CD8-positive, alpha-beta memory T cell (primary cell): ENCODE measurements at regions not wholly inside any gene's neighbourhood (a gene's known extent, or its start where the extent isn't known, plus 50 kb on each side); places are given as distances from the start of the nearest gene placed in this dataset.
"Not testable (repeated sequence)": the region's sequence is repeated elsewhere in the genome, so short reads cannot be mapped to it uniquely, and the experiment has no call there.

Experiments used
- CTCF ChIA-PET: fragments of 350-600 bp; sonication (Branson Sonifier 250); formaldehyde crosslinking; loops from one replicate; lab custom pipeline; 2021; ENCODE audit warnings: antibody characterized with exemption; lab: Charles Lee
- POLR2A ChIA-PET: fragments of 350-600 bp; sonication (Branson Sonifier 250); formaldehyde crosslinking; loops from one replicate; lab custom pipeline; 2021; ENCODE audit warnings: antibody characterized with exemption; lab: Charles Lee
- DNase-seq, 5 donors: peaks; one replicate each; pipeline versions ENCODE4 v3.0.0 to v3.0.0-alpha.2; 2020 to 2022; ENCODE audit warnings: mixed read lengths in 1 of 5
- H3K27ac ChIP-seq: one replicate; pipeline ENCODE4 v1.7.0; 2013; ENCODE audit warnings: low read depth, mild to moderate bottlenecking, low read length, moderate library complexity
- H3K27me3 ChIP-seq: 2 replicates; pipeline ENCODE4 v1.7.0; 2013; ENCODE audit warnings: low read length, mild to moderate bottlenecking; ENCODE audit not compliant: insufficient read depth, poor library complexity, severe bottlenecking
- H3K36me3 ChIP-seq: 2 replicates; pipeline ENCODE4 v1.7.0; 2013; ENCODE audit warnings: mild to moderate bottlenecking, low read length, moderate library complexity; ENCODE audit not compliant: insufficient read depth
- H3K4me1 ChIP-seq: 2 replicates; pipeline ENCODE4 v1.7.0; 2013; ENCODE audit warnings: mild to moderate bottlenecking, low read length, moderate library complexity; ENCODE audit not compliant: insufficient read depth
- H3K4me3 ChIP-seq: 2 replicates; pipeline ENCODE4 v1.7.0; 2013; ENCODE audit warnings: mild to moderate bottlenecking, low read length
- H3K9me3 ChIP-seq: 2 replicates; pipeline ENCODE4 v1.7.0; 2013; ENCODE audit warnings: mild to moderate bottlenecking, low read length
- H3K27ac Mint-ChIP-seq, 8 donors: one replicate each; pipeline ENCODE4 v1.8.0; 2020 to 2021; ENCODE audit warnings: mixed read lengths in 8 of 8, mild to moderate bottlenecking in 6 of 8, inconsistent platforms in 3 of 8, moderate library complexity in 3 of 8
- H3K27me3 Mint-ChIP-seq, 2 donors: one replicate each; pipeline ENCODE4 v1.8.0; 2020 to 2021; ENCODE audit warnings: mixed read lengths in 2 of 2, mild to moderate bottlenecking in 1 of 2, moderate library complexity in 1 of 2
- H3K36me3 Mint-ChIP-seq, 3 donors: one replicate each; pipeline ENCODE4 v1.8.0; 2020 to 2021; ENCODE audit warnings: mixed read lengths in 3 of 3, inconsistent platforms in 1 of 3, mild to moderate bottlenecking in 1 of 3
- H3K4me1 Mint-ChIP-seq, 3 donors: one replicate each; pipeline ENCODE4 v1.8.0; 2020 to 2021; ENCODE audit warnings: mixed read lengths in 3 of 3, inconsistent platforms in 1 of 3, mild to moderate bottlenecking in 1 of 3
- H3K4me3 Mint-ChIP-seq, 7 donors: one replicate each; pipeline ENCODE4 v1.8.0; 2020 to 2021; ENCODE audit warnings: mixed read lengths in 7 of 7, mild to moderate bottlenecking in 6 of 7, moderate library complexity in 4 of 7, inconsistent platforms in 2 of 7
- H3K9me3 Mint-ChIP-seq, 5 donors: one replicate each; pipeline ENCODE4 v1.8.0; 2020 to 2022; ENCODE audit warnings: mixed read lengths in 5 of 5, mild to moderate bottlenecking in 3 of 5, moderate library complexity in 2 of 5, inconsistent platforms in 1 of 5

GRCh38 chr11:70897429-70897828, 354.9 kb downstream of the SHANK2 start:
- Mint-ChIP-seq H3K36me3 (no peaks in the 10 kb centered on the region), H3K4me1 (no peaks in the 10 kb centered on the region), H3K9me3 (peaks cover 3 to 16% (median 9%) of the 10 kb centered on the region in 5 donors), H3K27me3 (peaks cover 0 to 1% of the 10 kb centered on the region in 2 donors), H3K27ac (no peak overlapping the region), H3K4me3 (no peak overlapping the region)
- CTCF ChIA-PET = no interaction called here
- POLR2A ChIA-PET = no interaction called here
- no peaks in the 10 kb centered on the region for H3K4me1 ChIP-seq
- H3K36me3 ChIP-seq = no peaks in the 10 kb centered on the region
- DNase-seq = no peak
- no peak overlapping the region for H3K4me3 ChIP-seq
- no peak overlapping the region for H3K27ac ChIP-seq
- H3K27me3 ChIP-seq = no peaks in the 10 kb centered on the region
- no peaks in the 10 kb centered on the region for H3K9me3 ChIP-seq

DNA sequence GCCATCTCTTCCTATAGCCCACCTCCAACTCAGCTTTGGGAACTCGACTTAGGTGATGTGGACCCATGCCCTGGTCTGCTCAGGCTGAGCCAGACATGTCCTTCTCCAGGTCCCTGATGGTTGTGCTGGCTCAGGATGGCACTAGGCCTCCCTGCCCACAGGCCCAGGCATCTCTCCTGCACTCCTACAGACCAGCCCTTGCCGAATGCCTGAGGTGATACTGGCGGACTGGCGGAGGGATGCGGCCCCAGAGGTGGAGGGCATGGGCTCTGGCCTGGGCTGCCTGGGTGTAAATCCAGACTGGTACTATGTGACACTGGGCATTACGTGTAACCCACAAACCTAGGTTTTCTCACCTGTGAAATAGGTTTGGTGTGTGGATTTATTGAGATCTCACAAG, 352.8 kb downstream of the SHANK2 start:
- Histone ChIP-seq H3K9me3 (no peaks in the 10 kb centered on the region), H3K4me3 (no peak overlapping the region), H3K27ac (no peak overlapping the region), H3K4me1 (no peaks in the 10 kb centered on the region), H3K36me3 (no peaks in the 10 kb centered on the region), H3K27me3 (no peaks in the 10 kb centered on the region)
- ChIA-PET POLR2A (no interaction called here), CTCF (no interaction called here)
- no peaks in the 10 kb centered on the region for H3K36me3 Mint-ChIP-seq
- peaks cover under 1 to 1% of the 10 kb centered on the region in 2 donors for H3K27me3 Mint-ChIP-seq
- H3K4me3 Mint-ChIP-seq = no peak overlapping the region
- no peak for DNase-seq
- no peaks in the 10 kb centered on the region for H3K4me1 Mint-ChIP-seq
- no peak overlapping the region for H3K27ac Mint-ChIP-seq
- H3K9me3 Mint-ChIP-seq = peaks cover 6 to 16% (median 9%) of the 10 kb centered on the region in 5 donors

- no peak overlapping the region for H3K27ac ChIP-seq
- H3K4me3 ChIP-seq = no peak overlapping the region
- no peaks in the 10 kb centered on the region for H3K27me3 ChIP-seq
- Mint-ChIP-seq H3K27ac (no peak overlapping the region), H3K4me3 (no peak overlapping the region), H3K4me1 (no peaks in the 10 kb centered on the region), H3K9me3 (peaks cover 8 to 19% (median 9%) of the 10 kb centered on the region in 5 donors), H3K27me3 (peaks cover 1 to 4% of the 10 kb centered on the region in 2 donors), H3K36me3 (no peaks in the 10 kb centered on the region)
- ChIA-PET POLR2A (no interaction called here), CTCF (no interaction called here)
- H3K36me3 ChIP-seq = no peaks in the 10 kb centered on the region
- H3K9me3 ChIP-seq = no peaks in the 10 kb centered on the region
- no peaks in the 10 kb centered on the region for H3K4me1 ChIP-seq
- no peak for DNase-seq
These were observed 351.8 kb downstream of the SHANK2 start for GRCh38 chr11:70900540-70900939.

DNA sequence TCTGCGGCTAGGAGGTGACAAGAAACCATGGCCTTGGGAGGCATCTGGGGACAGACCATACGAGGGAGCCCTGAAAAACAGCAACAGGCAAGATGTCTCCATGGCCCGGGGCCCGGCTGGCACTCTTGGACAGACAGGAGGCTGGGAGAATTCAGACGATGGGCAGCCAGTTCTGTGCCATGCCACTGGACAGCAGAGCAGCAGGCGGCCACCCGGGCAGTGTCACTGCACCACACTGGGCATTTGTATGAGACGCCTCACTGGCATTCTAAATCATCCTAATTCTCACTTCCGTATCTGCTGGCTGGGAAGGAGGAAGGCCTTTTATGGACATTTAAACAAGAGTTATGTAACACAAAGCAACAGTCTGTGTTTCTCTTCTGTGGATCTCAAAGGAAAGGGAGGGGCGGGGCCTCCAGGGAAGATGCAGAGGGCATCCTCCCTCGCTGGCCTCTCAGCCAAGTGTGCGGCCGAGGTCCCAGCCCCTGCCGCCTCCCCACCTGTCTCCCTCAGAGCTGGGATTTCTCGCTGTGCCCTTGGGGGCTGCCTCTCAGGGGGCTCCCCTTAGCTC, 350.3 kb downstream of the SHANK2 start:
- Histone ChIP-seq H3K4me1 (no peaks in the 10 kb centered on the region), H3K36me3 (no peaks in the 10 kb centered on the region), H3K27me3 (no peaks in the 10 kb centered on the region), H3K27ac (no peak overlapping the region), H3K9me3 (no peaks in the 10 kb centered on the region), H3K4me3 (no peak overlapping the region)
- H3K4me3 Mint-ChIP-seq = no peak overlapping the region
- H3K4me1 Mint-ChIP-seq = no peaks in the 10 kb centered on the region
- ChIA-PET POLR2A (no interaction called here), CTCF (no interaction called here)
- H3K36me3 Mint-ChIP-seq = no peaks in the 10 kb centered on the region
- peaks cover 4 to 12% (median 6%) of the 10 kb centered on the region in 5 donors for H3K9me3 Mint-ChIP-seq
- peaks cover 1 to 4% of the 10 kb centered on the region in 2 donors for H3K27me3 Mint-ChIP-seq
- no peak for DNase-seq
- H3K27ac Mint-ChIP-seq = no peak overlapping the region

DNA sequence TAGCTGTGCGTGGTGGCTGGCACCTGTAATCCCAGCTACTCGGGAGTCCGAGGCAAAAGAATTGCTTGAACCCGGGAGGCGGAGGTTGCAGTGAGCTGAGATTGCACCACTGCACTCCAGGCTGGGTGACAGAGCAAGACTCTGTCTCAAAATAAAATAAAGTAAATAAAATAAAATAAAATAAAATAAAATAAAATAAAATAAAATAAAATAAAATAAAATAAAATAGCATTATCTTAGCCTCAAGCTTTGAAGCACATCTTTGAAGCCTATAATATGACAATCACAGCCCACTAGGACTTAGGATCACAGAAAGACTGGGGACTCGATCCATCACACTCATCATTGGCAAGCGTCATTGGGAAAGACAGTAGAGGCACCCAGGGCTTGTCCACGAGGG, 349.1 kb downstream of the SHANK2 start:
- H3K4me3 Mint-ChIP-seq = peak overlapping the region in 1 of 7 donors; percentile 70
- CTCF ChIA-PET, H3K4me3 ChIP-seq, H3K27ac ChIP-seq, H3K27me3 ChIP-seq, H3K4me1 Mint-ChIP-seq, H3K36me3 Mint-ChIP-seq, H3K27me3 Mint-ChIP-seq, H3K36me3 ChIP-seq, DNase-seq, H3K27ac Mint-ChIP-seq, H3K9me3 ChIP-seq, POLR2A ChIA-PET, H3K4me1 ChIP-seq, H3K9me3 Mint-ChIP-seq: not testable (repeated sequence)

DNA sequence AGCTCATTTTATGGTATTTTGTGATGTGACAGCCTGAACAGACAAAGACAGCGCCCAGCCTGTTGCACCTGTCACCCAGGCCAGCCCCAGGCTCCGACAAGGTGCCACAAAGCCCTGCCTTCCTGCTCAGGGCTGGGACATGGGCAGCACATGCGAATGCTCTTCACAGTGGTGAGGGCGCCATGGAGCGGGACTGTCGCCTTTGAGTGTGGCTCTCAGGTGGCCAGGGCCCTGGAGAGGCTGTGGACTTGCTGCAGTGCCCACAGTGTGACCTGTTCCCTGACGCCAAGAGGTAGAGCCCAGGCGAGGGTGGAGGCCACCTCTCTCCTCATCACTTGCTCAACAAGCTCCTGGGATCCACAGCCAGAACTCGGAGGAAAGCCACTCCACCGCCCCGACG, 346.3 kb downstream of the SHANK2 start:
- POLR2A ChIA-PET = no interaction called here
- H3K9me3 Mint-ChIP-seq = peaks cover 0 to 6% (median 0%) of the 10 kb centered on the region in 5 donors
- Histone ChIP-seq H3K4me3 (no peak overlapping the region), H3K27ac (no peak overlapping the region), H3K36me3 (no peaks in the 10 kb centered on the region), H3K27me3 (no peaks in the 10 kb centered on the region), H3K4me1 (no peaks in the 10 kb centered on the region), H3K9me3 (no peaks in the 10 kb centered on the region)
- CTCF ChIA-PET = no interaction called here
- no peak overlapping the region for H3K27ac Mint-ChIP-seq
- H3K36me3 Mint-ChIP-seq = no peaks in the 10 kb centered on the region
- H3K4me3 Mint-ChIP-seq = no peak overlapping the region
- no peak for DNase-seq
- H3K4me1 Mint-ChIP-seq = no peaks in the 10 kb centered on the region
- H3K27me3 Mint-ChIP-seq = peaks cover 4 to 29% of the 10 kb centered on the region in 2 donors

- H3K36me3 ChIP-seq = no peaks in the 10 kb centered on the region
- ChIA-PET CTCF (no interaction called here), POLR2A (no interaction called here)
- no peaks in the 10 kb centered on the region for H3K9me3 ChIP-seq
- no peaks in the 10 kb centered on the region for H3K4me1 ChIP-seq
- Mint-ChIP-seq H3K4me1 (no peaks in the 10 kb centered on the region), H3K27ac (no peak overlapping the region), H3K9me3 (peaks cover 0 to 6% (median 0%) of the 10 kb centered on the region in 5 donors), H3K27me3 (peaks cover 4 to 30% of the 10 kb centered on the region in 2 donors), H3K4me3 (no peak overlapping the region), H3K36me3 (no peaks in the 10 kb centered on the region)
- DNase-seq = no peak
- no peak overlapping the region for H3K4me3 ChIP-seq
- H3K27me3 ChIP-seq = no peaks in the 10 kb centered on the region
- no peak overlapping the region for H3K27ac ChIP-seq
These were observed 344.2 kb downstream of the SHANK2 start for GRCh38 chr11:70908223-70908622.

DNA sequence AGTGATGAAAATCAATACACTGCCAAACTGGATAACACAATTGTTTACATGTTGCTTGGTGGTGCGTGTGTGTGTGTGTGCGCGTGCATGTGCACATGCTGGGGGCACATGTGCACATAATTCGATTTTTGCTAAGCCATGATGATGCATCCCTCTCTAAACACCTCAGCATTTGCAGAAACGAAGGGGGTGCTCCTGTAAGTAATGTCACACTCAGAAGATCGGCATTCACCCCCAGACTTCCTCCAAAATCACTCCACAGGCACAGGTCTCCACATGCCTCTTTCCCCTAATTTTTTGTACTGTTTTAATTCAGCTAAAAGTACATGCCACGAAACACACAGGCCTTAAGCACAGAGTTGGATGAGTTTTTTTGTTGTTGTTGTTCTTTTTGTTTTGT, 341.5 kb downstream of the SHANK2 start:
- no peaks in the 10 kb centered on the region for H3K4me1 ChIP-seq

More for the DNA sequence above, 341.5 kb downstream of the SHANK2 start:
- no peak overlapping the region for H3K4me3 Mint-ChIP-seq
- H3K36me3 ChIP-seq = no peaks in the 10 kb centered on the region
- H3K9me3 ChIP-seq = no peaks in the 10 kb centered on the region
- H3K4me3 ChIP-seq = no peak overlapping the region
- H3K4me1 Mint-ChIP-seq = no peaks in the 10 kb centered on the region
- H3K27ac ChIP-seq = no peak overlapping the region
- H3K27me3 Mint-ChIP-seq = peaks cover 4 to 30% of the 10 kb centered on the region in 2 donors
- H3K27me3 ChIP-seq = no peaks in the 10 kb centered on the region
- ChIA-PET POLR2A (no interaction called here), CTCF (no interaction called here)
- no peaks in the 10 kb centered on the region for H3K36me3 Mint-ChIP-seq
- H3K9me3 Mint-ChIP-seq = peaks cover 0 to 2% (median 0%) of the 10 kb centered on the region in 5 donors
- DNase-seq = no peak
- peak overlapping the region in 1 of 8 donors; percentile 25 for H3K27ac Mint-ChIP-seq
